GM12864 (cell line): ENCODE measurements at regions not wholly inside any gene's neighbourhood (a gene's known extent, or its start where the extent isn't known, plus 50 kb on each side); places are given as distances from the start of the nearest gene placed in this dataset.

Source experiments
- DNase-seq: peaks from one replicate; pipeline ENCODE4 v3.0.0-alpha.2; 2011; ENCODE audit warnings: low read depth
- H3K4me3 ChIP-seq: 2 replicates; pipeline ENCODE4 v1.5.1; 2011; ENCODE audit warnings: mild to moderate bottlenecking, low read depth, low read length, control low read depth
- TF ChIP-seq, protein P1 (sequence below): IDR thresholded peaks from 2 replicates; pipeline ENCODE4 v1.5.1; 2011; ENCODE audit warnings: low read depth, mild to moderate bottlenecking, moderate library complexity, low read length, control low read depth, inconsistent platforms; ENCODE audit errors: missing control alignments

GRCh38 chr2:239469106-239469960 is 68.5 kb upstream of the HDAC4 start:
- H3K4me3 ChIP-seq, result no peak overlapping the region
- TF ChIP-seq, protein P1, sequence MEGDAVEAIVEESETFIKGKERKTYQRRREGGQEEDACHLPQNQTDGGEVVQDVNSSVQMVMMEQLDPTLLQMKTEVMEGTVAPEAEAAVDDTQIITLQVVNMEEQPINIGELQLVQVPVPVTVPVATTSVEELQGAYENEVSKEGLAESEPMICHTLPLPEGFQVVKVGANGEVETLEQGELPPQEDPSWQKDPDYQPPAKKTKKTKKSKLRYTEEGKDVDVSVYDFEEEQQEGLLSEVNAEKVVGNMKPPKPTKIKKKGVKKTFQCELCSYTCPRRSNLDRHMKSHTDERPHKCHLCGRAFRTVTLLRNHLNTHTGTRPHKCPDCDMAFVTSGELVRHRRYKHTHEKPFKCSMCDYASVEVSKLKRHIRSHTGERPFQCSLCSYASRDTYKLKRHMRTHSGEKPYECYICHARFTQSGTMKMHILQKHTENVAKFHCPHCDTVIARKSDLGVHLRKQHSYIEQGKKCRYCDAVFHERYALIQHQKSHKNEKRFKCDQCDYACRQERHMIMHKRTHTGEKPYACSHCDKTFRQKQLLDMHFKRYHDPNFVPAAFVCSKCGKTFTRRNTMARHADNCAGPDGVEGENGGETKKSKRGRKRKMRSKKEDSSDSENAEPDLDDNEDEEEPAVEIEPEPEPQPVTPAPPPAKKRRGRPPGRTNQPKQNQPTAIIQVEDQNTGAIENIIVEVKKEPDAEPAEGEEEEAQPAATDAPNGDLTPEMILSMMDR, result no peak
- DNase-seq, result no peak

GRCh38 chr2:239468491-239469105 is 67.8 kb upstream of the HDAC4 start:
- TF ChIP-seq, protein P1, result no peak
- no peak overlapping the region for H3K4me3 ChIP-seq
- DNase-seq, result no peak

GRCh38 chr2:239467956-239468490 is 67.2 kb upstream of the HDAC4 start:
- H3K4me3 ChIP-seq, result no peak overlapping the region
- TF ChIP-seq, protein P1, result no peak
- DNase-seq, result no peak

DNA sequence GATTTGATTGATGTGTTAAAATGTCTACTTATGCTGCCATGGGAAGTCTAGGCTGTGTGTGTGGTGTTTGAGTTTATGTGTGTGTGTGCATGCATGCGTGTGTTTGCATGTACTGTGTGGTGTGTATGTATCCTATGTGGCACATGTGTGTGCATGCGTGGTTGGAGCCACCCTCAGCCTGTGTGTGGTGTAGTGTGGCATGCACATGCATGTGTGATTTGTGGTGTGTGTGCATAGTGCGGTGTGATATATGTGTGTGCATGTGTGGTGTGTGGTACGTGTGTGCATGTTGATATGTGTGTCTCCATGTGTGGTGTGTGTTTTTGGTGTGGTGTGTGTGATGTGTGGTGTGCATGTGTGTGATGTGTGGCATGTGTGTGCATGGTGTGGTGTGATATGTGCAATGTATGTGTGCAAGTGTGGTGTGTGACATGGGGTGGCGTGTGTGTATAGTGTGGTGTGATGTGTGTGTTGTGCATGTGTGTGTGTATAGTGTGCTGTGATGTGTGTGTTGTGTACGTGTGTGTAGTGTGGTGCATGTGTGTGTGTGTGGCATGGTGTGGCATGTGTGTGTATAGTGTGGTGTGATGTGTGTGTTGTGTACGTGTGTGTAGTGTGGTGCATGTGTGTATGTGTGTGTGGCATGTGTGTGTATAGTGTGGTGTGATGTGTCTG is 66.6 kb upstream of the HDAC4 start:
- TF ChIP-seq, protein P1, result no peak
- no peak overlapping the region for H3K4me3 ChIP-seq
- DNase-seq, result no peak

DNA sequence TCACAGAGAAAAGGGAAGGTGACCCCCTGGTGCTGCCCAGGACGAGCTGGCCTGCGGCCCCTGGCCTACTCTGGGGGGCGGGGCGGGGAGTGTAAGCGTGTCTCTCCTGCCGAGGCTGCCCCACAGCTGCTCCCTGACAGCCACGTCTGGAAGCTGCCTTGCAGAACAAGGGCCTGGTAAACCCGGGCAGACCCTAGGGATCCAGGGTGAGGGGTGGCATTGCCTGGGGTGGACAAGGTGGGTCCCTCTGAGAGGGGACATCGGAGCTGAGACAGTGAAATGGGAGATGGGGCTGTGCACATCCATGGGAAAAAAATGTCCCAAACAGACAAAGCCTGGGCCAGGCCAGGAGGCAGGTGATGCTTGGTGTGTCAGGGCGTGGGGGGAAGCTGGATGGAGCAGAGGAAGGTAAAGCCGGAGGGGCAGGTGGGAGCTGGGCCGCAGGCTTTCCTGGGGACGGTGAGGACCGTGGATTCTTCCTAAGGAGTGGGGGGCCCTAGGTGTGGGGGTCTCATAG is 66.0 kb upstream of the HDAC4 start:
- no peak for DNase-seq
- TF ChIP-seq, protein P1, result no peak
- no peak overlapping the region for H3K4me3 ChIP-seq

DNA sequence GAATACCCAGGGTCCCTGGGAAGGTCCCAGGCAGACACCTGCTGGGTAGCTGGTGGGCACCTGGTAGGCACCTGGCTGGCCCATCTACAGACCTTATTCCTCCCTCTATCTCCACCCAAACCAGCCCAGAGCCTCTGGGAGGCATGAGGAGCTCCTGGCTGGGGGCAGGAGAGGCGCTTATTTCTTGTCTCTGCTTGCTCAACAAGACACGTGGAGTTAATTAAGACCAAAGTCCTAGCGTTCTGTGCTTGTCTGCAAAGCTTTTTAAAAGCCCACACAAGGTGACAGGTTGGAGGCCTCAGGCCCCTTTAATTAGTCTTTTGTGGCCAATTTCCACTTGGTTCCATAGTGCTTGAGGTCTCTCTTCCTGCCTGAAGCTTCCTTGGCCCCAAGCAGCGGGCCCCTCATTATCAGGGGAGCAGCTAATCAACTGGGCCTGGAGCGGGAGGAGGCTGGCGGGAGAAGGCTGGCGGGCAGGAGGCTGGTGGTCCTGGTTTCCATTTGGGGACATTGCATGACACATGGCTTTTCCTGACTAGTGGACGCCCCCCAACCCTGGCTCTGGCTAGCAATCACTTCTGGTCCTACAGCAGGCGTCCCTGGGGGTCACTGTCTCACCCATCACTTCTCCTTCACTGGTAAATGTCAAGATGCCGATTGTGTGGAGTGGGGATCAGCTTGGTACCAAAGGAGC is 65.4 kb upstream of the HDAC4 start:
- TF ChIP-seq, protein P1, result no peak
- no peak for DNase-seq
- no peak overlapping the region for H3K4me3 ChIP-seq
